Islet precursor cell (in vitro differentiated cells): ENCODE measurements at regions not wholly inside any gene's neighbourhood (a gene's known extent, or its start where the extent isn't known, plus 50 kb on each side); places are given as distances from the start of the nearest gene placed in this dataset.
"Not testable (repeated sequence)": the region's sequence is repeated elsewhere in the genome, so short reads cannot be mapped to it uniquely, and the experiment has no call there.

Source experiments
- DNase-seq: peaks from one replicate; pipeline ENCODE4 v3.0.0-alpha.2; 2018

GRCh38 chr6:102126488-102126887, 733.0 kb downstream of the GRIK2 start:
- no peak for DNase-seq

- DNase-seq = no peak
Measured at GRCh38 chr6:102127253-102127652, 733.7 kb downstream of the GRIK2 start.

GRCh38 chr6:102137859-102138258, 744.4 kb downstream of the GRIK2 start:
- DNase-seq = no peak

DNA sequence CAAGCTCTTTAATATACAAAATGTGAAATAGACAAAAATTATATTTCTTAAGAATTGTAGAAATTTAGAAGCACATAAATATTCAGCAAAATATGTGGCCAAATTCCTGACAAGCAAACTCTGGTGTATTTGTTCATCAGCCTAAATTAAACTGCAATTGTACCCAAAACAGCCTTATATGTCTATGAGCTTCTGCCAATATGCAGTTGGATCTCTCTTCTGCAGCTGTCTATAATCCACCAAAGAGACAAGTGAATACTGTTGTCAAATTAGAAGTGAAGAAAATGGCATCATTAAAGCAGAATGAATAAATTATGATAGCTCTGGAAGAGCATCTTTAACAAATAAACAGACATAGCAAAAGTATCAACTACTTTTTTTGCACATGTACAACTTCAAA, 755.7 kb downstream of the GRIK2 start:
- no peak for DNase-seq

DNA sequence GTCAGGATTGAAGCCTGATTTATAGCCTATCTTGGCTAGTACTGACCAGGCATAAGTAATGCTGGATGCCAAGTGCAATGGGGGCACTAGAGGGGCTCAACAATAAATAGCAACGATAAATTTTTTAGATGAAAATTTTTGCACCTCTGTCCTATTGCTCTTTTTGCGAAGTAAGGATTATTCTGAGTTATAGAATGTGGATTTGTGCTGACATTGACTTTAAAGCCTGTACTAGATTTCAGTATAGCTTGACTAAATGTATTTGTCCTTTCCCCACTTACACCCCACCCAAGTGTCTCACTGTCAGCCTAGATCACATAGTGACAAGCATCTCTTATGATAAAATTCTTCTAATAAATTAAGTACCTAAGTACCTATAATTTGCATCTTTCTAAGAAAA, 757.0 kb downstream of the GRIK2 start:
- no peak for DNase-seq

- peak; percentile 68 for DNase-seq
Measured at GRCh38 chr6:102154176-102154575, 760.7 kb downstream of the GRIK2 start.

DNA sequence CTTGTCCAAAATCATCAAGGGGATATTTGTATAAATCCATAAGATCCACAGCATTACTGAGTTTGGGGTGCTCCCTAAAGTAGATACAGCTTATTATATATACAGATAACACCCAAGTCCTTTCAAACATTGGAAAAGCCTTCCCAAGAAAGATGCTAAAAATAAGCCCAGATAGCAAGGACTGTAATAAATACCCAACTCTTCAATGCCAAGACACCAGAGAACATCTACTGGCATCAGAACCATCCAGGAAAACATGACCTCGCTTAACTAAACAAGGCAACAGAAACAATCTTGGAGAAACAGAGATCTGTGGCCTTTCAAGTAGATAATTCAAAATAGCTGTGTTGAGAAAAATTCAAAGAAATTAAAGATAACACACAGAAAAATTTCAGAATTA, 761.4 kb downstream of the GRIK2 start:
- DNase-seq = no peak

- not testable (repeated sequence) for DNase-seq
Measured at GRCh38 chr6:102169802-102170201, 776.3 kb downstream of the GRIK2 start.

- DNase-seq = no peak
Measured at GRCh38 chr6:102187186-102187585, 793.7 kb downstream of the GRIK2 start.

GRCh38 chr6:102195311-102195710, 801.8 kb downstream of the GRIK2 start:
- DNase-seq = no peak

DNA sequence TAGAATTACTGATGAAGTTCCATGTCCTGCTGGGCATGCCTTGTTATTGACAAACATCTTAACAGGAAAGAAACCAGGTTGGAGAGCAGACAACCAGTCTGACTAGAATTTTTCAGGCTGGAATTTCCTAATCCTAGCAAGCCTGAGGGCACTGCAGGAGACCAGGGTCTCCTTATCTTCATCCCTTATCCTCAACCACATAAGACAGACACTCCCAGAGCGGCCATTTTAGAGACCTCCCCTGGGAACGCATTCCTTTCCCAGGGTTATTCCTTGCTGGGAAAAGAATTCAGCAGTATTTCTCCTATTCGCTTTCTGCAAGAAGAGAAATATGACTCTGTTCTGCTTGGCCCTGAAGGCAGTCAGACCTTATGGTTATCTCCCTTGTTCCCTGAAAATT, 803.7 kb downstream of the GRIK2 start:
- no peak for DNase-seq

DNA sequence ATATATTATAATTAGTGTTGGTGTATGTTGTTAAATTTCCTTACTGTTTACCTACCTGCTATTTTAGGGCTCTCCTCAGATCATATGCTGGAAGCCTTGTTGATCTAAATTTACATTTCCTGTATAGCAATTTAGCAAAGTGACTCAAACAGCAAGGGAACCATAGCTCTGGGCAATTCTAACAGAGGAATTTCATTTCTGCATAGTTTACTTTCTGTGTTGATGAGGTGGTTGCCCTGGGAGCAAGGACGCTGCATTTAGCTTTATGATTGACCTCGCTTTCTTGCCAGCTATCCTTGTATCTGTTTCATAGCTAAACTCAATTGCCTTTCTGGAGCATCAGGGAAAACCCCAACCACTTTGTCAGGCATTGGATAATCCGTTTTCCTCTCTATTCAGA, 810.8 kb downstream of the GRIK2 start:
- DNase-seq = no peak

GRCh38 chr6:102215425-102215824, 821.9 kb downstream of the GRIK2 start:
- DNase-seq = no peak

- no peak for DNase-seq
Measured at GRCh38 chr6:102216232-102216631, 822.7 kb downstream of the GRIK2 start.

GRCh38 chr6:102223942-102224341, 830.4 kb downstream of the GRIK2 start:
- DNase-seq = no peak

- DNase-seq = no peak
Measured at GRCh38 chr6:102229271-102229670, 835.8 kb downstream of the GRIK2 start.
